SK-MEL-5 (cell line): ENCODE measurements at regions not wholly inside any gene's neighbourhood (a gene's known extent, or its start where the extent isn't known, plus 50 kb on each side); places are given as distances from the start of the nearest gene placed in this dataset.
A peak's percentile ranks its signal among the peaks of the same experiment; 100 is the strongest.

Experiments
- DNase-seq: peaks from one replicate; pipeline ENCODE4 v3.0.0-alpha.2; 2016; ENCODE audit warnings: low read depth, low spot score
- in situ Hi-C: cut with HindIII; loops from 2 replicates; pipeline ENCODE4 v1.10.0; 2016; ENCODE audit warnings: low sequenced_read_pairs, high pct_unique_total_duplicates, low pct_unique_long_range_greater_than_20kb

GRCh38 chr3:102087236-102087635, 237.9 kb downstream of the NFKBIZ start:
- in situ Hi-C loops: no loop called here

GRCh38 chr3:102089239-102089638, 239.9 kb downstream of the NFKBIZ start:
- no peak for DNase-seq
- in situ Hi-C loops: no loop called here

More at GRCh38 chr3:102087236-102087635, 237.9 kb downstream of the NFKBIZ start:
- peak; percentile 29 for DNase-seq

- in situ Hi-C loops: no loop called here
- peak; percentile 96 for DNase-seq
These were observed 240.8 kb downstream of the NFKBIZ start for GRCh38 chr3:102089904-102090720.

GRCh38 chr3:102090721-102091045, 241.4 kb downstream of the NFKBIZ start:
- in situ Hi-C loops: no loop called here
- peak; percentile 38 for DNase-seq

GRCh38 chr3:102091358-102091757, 242.0 kb downstream of the NFKBIZ start:
- no peak for DNase-seq
- in situ Hi-C loops: no loop called here

GRCh38 chr3:102092617-102093466, 243.5 kb downstream of the NFKBIZ start:
- in situ Hi-C loops: no loop called here
- DNase-seq: no peak

GRCh38 chr3:102094506-102094905, 245.2 kb downstream of the NFKBIZ start:
- DNase-seq: no peak
- in situ Hi-C loops: no loop called here

- in situ Hi-C loops: no loop called here
- no peak for DNase-seq
These were observed 246.1 kb downstream of the NFKBIZ start for GRCh38 chr3:102095383-102095782.

GRCh38 chr3:102096066-102096465, 246.8 kb downstream of the NFKBIZ start:
- DNase-seq: no peak
- in situ Hi-C loops: no loop called here

- in situ Hi-C loops: no loop called here
- DNase-seq: no peak
These were observed 249.0 kb downstream of the NFKBIZ start for GRCh38 chr3:102098130-102098885.

GRCh38 chr3:102099913-102100312, 250.6 kb downstream of the NFKBIZ start:
- DNase-seq: no peak
- in situ Hi-C loops: no loop called here

GRCh38 chr3:102102394-102102793, 253.1 kb downstream of the NFKBIZ start:
- in situ Hi-C loops: no loop called here
- DNase-seq: no peak

- in situ Hi-C loops: no loop called here
- DNase-seq: peak; percentile 83
These were observed 254.7 kb downstream of the NFKBIZ start for GRCh38 chr3:102104033-102104432.

- no peak for DNase-seq
- in situ Hi-C loops: no loop called here
These were observed 255.9 kb downstream of the NFKBIZ start for GRCh38 chr3:102105193-102105592.

GRCh38 chr3:102106416-102107097, 257.2 kb downstream of the NFKBIZ start:
- DNase-seq: no peak

GRCh38 chr3:102112704-102113230, 263.5 kb downstream of the NFKBIZ start:
- no peak for DNase-seq
- in situ Hi-C loops: no loop called here

More at GRCh38 chr3:102106416-102107097, 257.2 kb downstream of the NFKBIZ start:
- in situ Hi-C loops: no loop called here

GRCh38 chr3:102113421-102114041, 264.2 kb downstream of the NFKBIZ start:
- no peak for DNase-seq
- in situ Hi-C loops: no loop called here
